Effector memory CD4-positive, alpha-beta T cell (primary cell): ENCODE measurements at regions not wholly inside any gene's neighbourhood (a gene's known extent, or its start where the extent isn't known, plus 50 kb on each side); places are given as distances from the start of the nearest gene placed in this dataset.

Source experiments
- DNase-seq, 3 donors: peaks; one replicate each; pipeline ENCODE4 v3.0.0-alpha.2; 2020
- H3K27ac ChIP-seq: 2 replicates; pipeline ENCODE4 v1.7.0; 2013; ENCODE audit warnings: mild to moderate bottlenecking, low read length, moderate library complexity; ENCODE audit not compliant: insufficient read depth, poor library complexity, severe bottlenecking
- H3K27me3 ChIP-seq: replicated peaks from 2 replicates; pipeline ENCODE4 v1.7.0; 2013; ENCODE audit warnings: mild to moderate bottlenecking, low read length; ENCODE audit not compliant: insufficient read depth, control insufficient read depth, poor library complexity, severe bottlenecking
- H3K36me3 ChIP-seq: 2 replicates; pipeline ENCODE4 v1.7.0; 2013; ENCODE audit warnings: mild to moderate bottlenecking, low read length, moderate library complexity; ENCODE audit not compliant: control insufficient read depth, insufficient read depth
- H3K4me1 ChIP-seq: 2 replicates; pipeline ENCODE4 v1.7.0; 2013; ENCODE audit warnings: low read length, mild to moderate bottlenecking; ENCODE audit not compliant: control insufficient read depth, insufficient read depth, poor library complexity, severe bottlenecking
- H3K4me3 ChIP-seq: 2 replicates; pipeline ENCODE4 v1.7.0; 2013; ENCODE audit warnings: low read length, low read depth, mild to moderate bottlenecking; ENCODE audit not compliant: insufficient read depth, poor library complexity, severe bottlenecking
- H3K9me3 ChIP-seq: 2 replicates; pipeline ENCODE4 v1.7.0; 2013; ENCODE audit warnings: mild to moderate bottlenecking, low read length, moderate library complexity; ENCODE audit not compliant: control insufficient read depth

- H3K27ac ChIP-seq, result no peak overlapping the region
- H3K9me3 ChIP-seq, result no peaks in the 10 kb centered on the region
- DNase-seq, result no peak
- H3K27me3 ChIP-seq, result no peaks in the 10 kb centered on the region
- no peaks in the 10 kb centered on the region for H3K4me1 ChIP-seq
- no peaks in the 10 kb centered on the region for H3K36me3 ChIP-seq
- no peak overlapping the region for H3K4me3 ChIP-seq
Measured at GRCh38 chrX:14300376-14300775, 229.0 kb upstream of the GLRA2 start.

DNA sequence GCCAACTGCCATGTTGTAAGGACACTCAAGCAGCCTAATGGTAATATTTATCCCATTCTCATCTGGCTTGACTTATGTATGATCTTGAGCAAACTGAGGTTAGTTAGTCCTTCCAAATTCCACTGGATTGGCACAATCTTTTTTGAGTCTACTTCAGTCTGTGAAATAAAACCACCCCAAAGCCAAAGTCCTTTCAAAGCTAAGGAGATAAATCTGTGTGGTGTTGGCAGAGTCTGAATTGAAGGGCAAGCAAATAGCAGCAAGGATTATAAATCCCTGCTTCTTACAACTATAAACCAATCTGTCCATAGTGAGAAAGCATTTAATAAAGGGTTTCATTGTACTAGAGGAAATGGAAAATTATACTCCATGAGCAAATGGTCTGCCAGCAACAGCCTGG is 233.9 kb upstream of the GLRA2 start:
- DNase-seq, result no peak
- H3K27ac ChIP-seq, result no peak overlapping the region
- H3K4me1 ChIP-seq, result no peaks in the 10 kb centered on the region
- H3K36me3 ChIP-seq, result no peaks in the 10 kb centered on the region
- no peak overlapping the region for H3K4me3 ChIP-seq
- no peaks in the 10 kb centered on the region for H3K27me3 ChIP-seq
- H3K9me3 ChIP-seq, result no peaks in the 10 kb centered on the region

DNA sequence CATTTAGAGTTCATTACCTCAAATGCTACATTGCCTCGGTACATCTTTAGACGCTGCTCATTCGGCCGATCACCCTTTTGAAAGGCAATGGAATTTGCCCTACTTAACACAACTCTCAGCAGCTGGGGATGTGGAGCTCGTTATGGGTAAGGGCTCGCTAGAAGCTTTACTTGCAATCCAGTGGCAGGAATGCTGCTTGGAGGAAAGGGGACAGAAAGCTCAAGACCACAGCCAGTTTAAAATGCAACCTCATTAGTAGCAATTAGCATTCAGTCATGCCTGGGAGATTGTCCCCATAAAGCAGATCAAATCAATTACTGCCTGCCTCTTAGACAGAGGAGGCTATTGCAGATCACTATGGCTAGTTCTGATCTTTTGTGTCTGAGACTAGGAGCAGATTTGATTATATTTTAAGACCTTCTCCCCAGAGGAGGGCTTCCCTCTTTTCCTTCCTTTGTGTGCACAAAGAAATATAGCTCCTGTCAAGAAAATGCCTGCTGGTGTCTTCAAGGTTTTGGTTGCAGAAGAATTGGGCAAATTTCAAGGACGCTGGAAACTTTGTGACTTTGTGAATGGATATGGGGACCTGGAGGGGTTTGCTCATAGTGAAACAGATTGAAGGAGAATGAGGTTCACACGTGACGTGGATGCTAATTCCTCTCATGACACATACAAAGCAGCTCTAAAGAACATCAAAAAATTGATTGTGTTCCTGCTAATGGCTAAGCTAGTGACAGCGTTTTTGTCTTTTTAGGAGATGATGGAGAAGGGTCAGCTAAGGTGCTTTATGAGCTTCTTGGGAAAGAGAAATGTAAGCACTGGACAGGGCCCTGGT is 237.5 kb upstream of the GLRA2 start:
- H3K27ac ChIP-seq, result no peak overlapping the region
- H3K9me3 ChIP-seq, result no peaks in the 10 kb centered on the region
- H3K36me3 ChIP-seq, result no peaks in the 10 kb centered on the region
- no peak for DNase-seq
- H3K4me3 ChIP-seq, result no peak overlapping the region
- H3K27me3 ChIP-seq, result no peaks in the 10 kb centered on the region
- H3K4me1 ChIP-seq, result no peaks in the 10 kb centered on the region

DNA sequence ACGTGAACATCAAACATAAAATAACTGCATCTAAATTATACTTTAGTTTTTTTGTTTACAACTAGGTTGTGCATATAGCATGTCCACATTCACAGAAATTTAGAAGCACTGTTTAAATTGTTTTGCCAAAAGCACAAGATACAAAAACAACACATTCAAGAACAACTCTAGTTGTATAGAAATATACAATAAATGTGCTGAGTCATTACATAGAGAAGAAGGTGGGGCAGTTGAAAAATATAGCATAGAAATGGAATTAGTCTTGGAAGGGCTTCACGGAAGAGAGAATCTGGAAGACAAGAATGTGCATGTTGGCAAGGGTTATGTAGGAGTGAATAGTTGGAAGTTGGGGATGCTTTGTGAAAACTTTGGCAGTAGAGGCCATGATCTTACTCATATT is 239.0 kb upstream of the GLRA2 start:
- DNase-seq, result no peak
- Histone ChIP-seq H3K4me3 (no peak overlapping the region), H3K27ac (no peak overlapping the region), H3K36me3 (no peaks in the 10 kb centered on the region), H3K4me1 (no peaks in the 10 kb centered on the region), H3K27me3 (no peaks in the 10 kb centered on the region), H3K9me3 (no peaks in the 10 kb centered on the region)

DNA sequence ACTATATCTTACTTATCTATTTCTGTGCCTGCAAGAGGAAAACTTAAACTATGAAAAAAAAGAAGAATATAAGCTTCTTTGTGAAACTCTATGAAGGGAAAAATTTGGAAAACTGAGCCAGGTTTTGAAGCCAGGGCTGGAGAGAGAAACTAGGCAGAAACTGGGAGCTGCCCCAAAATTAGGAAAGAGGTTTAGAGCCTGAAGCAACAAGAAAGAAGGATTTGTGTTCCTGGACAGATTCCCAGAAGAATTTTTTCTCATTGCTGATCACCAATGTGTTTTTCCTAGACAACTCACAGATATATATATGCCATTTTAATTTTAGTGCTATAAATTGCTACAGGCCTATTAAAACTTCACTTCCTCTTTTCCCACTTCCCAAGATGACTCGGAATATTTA is 245.0 kb upstream of the GEMIN8 start:
- Histone ChIP-seq H3K9me3 (no peaks in the 10 kb centered on the region), H3K36me3 (no peaks in the 10 kb centered on the region), H3K4me1 (no peaks in the 10 kb centered on the region), H3K27me3 (no peaks in the 10 kb centered on the region), H3K4me3 (no peak overlapping the region), H3K27ac (no peak overlapping the region)
- no peak for DNase-seq

DNA sequence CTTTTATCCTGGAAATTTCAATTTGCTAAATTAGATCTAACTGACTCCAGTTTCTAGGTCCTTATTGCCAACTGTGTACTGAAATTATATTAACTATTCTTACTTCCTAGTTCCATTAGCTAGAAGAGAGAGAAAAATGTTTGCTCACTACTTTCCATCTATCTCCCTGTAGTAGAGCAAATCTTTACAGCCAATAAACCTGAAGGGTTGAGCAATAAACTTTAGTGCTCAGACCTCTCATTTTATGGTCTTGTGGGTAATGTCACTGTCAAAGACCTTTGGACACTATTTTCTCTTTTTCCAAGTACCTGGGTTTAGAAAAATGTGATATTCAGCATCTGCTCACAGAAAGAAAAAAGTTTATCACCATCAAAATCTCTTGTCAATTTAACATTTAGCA is 237.5 kb upstream of the GEMIN8 start:
- no peaks in the 10 kb centered on the region for H3K4me1 ChIP-seq
- H3K4me3 ChIP-seq, result no peak overlapping the region
- no peak overlapping the region for H3K27ac ChIP-seq
- no peak for DNase-seq
- H3K9me3 ChIP-seq, result no peaks in the 10 kb centered on the region
- H3K27me3 ChIP-seq, result no peaks in the 10 kb centered on the region
- H3K36me3 ChIP-seq, result no peaks in the 10 kb centered on the region

GRCh38 chrX:14266705-14267104 is 237.0 kb upstream of the GEMIN8 start:
- Histone ChIP-seq H3K4me1 (no peaks in the 10 kb centered on the region), H3K36me3 (no peaks in the 10 kb centered on the region), H3K9me3 (no peaks in the 10 kb centered on the region), H3K27ac (no peak overlapping the region), H3K4me3 (no peak overlapping the region), H3K27me3 (no peaks in the 10 kb centered on the region)
- DNase-seq, result no peak

DNA sequence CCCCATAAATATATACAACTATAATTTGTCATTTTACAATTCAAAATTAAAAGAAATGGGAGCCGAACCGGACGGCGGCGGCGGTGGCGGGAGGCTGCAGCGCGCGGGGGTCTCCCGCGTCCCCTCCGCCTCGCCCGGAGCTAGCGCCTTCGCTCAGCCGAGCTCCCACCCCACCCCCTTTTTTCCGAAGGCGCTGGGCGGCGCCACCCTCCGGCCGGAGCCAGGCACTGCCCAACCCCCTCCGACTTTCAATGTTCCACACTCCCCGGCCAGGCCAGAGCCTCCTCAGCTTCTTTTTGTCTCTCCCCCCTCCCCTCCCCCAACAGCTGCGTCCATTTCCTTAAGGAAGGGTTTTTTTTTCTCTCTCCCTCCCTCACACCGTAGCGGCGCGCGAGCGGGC is 214.1 kb upstream of the GEMIN8 start:
- no peaks in the 10 kb centered on the region for H3K27me3 ChIP-seq
- no peaks in the 10 kb centered on the region for H3K4me1 ChIP-seq

DNA sequence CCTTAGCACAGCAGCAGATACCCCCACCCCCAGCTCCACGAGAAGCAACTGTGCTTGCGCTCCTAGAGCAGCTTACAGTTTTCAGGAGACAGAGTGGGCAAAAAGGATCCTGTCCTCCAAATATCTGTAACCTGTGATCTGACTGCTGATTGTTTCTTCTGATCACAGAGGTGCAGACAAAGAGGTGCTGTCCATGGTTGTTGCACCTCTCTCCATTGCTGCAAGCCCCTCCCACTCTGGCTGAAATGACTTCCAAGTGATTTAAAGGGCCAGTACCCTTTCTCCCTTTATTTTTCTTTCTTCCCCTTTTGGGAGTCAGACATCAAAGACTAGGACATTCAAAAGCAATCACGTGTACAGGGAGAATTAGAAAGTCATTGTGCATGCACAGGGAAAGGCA is 205.3 kb upstream of the GEMIN8 start:
- Histone ChIP-seq H3K4me1 (no peaks in the 10 kb centered on the region), H3K27me3 (no peaks in the 10 kb centered on the region), H3K27ac (no peak overlapping the region), H3K36me3 (no peaks in the 10 kb centered on the region), H3K9me3 (no peaks in the 10 kb centered on the region), H3K4me3 (no peak overlapping the region)
- no peak for DNase-seq

More for the DNA sequence above, 214.1 kb upstream of the GEMIN8 start:
- no peak for DNase-seq
- H3K4me3 ChIP-seq, result no peak overlapping the region
- H3K27ac ChIP-seq, result no peak overlapping the region
- no peaks in the 10 kb centered on the region for H3K9me3 ChIP-seq
- H3K36me3 ChIP-seq, result no peaks in the 10 kb centered on the region

DNA sequence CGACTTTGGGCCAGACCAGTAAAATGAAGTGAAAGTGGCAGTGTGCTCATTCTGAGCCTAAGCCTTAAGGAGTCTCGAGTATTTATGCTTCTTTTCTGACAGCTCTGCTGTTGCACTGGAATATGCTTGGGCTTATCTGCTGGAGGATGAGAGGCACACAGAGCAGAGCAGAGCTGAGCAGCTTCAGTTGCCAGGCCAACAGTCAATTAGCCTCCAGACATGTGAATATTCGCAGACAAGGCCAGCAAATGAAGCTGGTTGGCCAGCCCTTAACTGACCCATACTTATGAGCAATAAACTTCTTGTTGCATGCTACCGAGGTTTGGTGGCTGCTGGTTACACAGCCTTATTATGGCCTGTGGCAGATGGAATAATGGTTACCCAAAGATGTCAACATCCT is 203.0 kb upstream of the GEMIN8 start:
- Histone ChIP-seq H3K27ac (no peak overlapping the region), H3K27me3 (no peaks in the 10 kb centered on the region), H3K4me1 (no peaks in the 10 kb centered on the region), H3K9me3 (no peaks in the 10 kb centered on the region), H3K36me3 (no peaks in the 10 kb centered on the region), H3K4me3 (no peak overlapping the region)
- DNase-seq, result no peak
